Mesenchymal stem cell (in vitro differentiated cells and primary cell): ENCODE measurements at regions not wholly inside any gene's neighbourhood (a gene's known extent, or its start where the extent isn't known, plus 50 kb on each side); places are given as distances from the start of the nearest gene placed in this dataset.

Experiments
- DNase-seq: peaks from one replicate; pipeline ENCODE4 v3.0.0-alpha.2; 2013
- H2AFZ ChIP-seq: one replicate; pipeline ENCODE4 v1.6.1; 2013; ENCODE audit warnings: low read depth, mild to moderate bottlenecking, control low read depth, inconsistent platforms, low read length, moderate library complexity
- H2AK5ac ChIP-seq: 2 replicates; pipeline ENCODE4 v1.6.1; 2013; ENCODE audit warnings: low read length, moderate library complexity, mild to moderate bottlenecking, inconsistent platforms; ENCODE audit not compliant: severe bottlenecking
- H2BK120ac ChIP-seq: one replicate; pipeline ENCODE4 v1.6.1; 2013; ENCODE audit warnings: low read depth, mild to moderate bottlenecking, inconsistent platforms, low read length, moderate library complexity
- H2BK12ac ChIP-seq, 2 experiments: one replicate each; pipeline ENCODE4 v1.6.1; 2013; ENCODE audit warnings: inconsistent platforms in 2 of 2, low read length in 2 of 2, mild to moderate bottlenecking in 2 of 2, moderate library complexity in 2 of 2, control low read depth in 1 of 2
- H2BK15ac ChIP-seq: one replicate; pipeline ENCODE4 v1.6.1; 2013; ENCODE audit warnings: mild to moderate bottlenecking, low read depth, inconsistent platforms; ENCODE audit not compliant: poor library complexity, severe bottlenecking
- H2BK5ac ChIP-seq: 2 replicates; pipeline ENCODE4 v1.6.1; 2013; ENCODE audit warnings: low read depth, mild to moderate bottlenecking, low read length, control low read depth, inconsistent platforms; ENCODE audit not compliant: poor library complexity, severe bottlenecking
- H3K14ac ChIP-seq, 2 experiments: one replicate each; pipeline ENCODE4 v1.6.1; 2013; ENCODE audit warnings: inconsistent platforms in 2 of 2, low read length in 2 of 2, control low read depth in 1 of 2, mild to moderate bottlenecking in 1 of 2, moderate library complexity in 1 of 2
- H3K18ac ChIP-seq, 2 experiments: one replicate each; pipeline ENCODE4 v1.6.1; 2013; ENCODE audit warnings: inconsistent platforms in 2 of 2, low read length in 2 of 2, control low read depth in 1 of 2, low read depth in 1 of 2, mild to moderate bottlenecking in 1 of 2
- H3K23ac ChIP-seq, 2 experiments: one replicate each; pipeline ENCODE4 v1.6.1; 2013; ENCODE audit warnings: inconsistent platforms in 2 of 2, low read length in 2 of 2, mild to moderate bottlenecking in 2 of 2, moderate library complexity in 2 of 2, control low read depth in 1 of 2
- H3K27ac ChIP-seq: 2 replicates; pipeline ENCODE4 v1.5.1; 2013; ENCODE audit warnings: mild to moderate bottlenecking, moderate library complexity, low read length, control low read depth, inconsistent platforms; ENCODE audit not compliant: poor library complexity, severe bottlenecking
- H3K27me3 ChIP-seq, 2 experiments: 2 replicates each; pipeline versions ENCODE4 v1.6.1 to v1.7.0; 2013; ENCODE audit warnings: low read length in 2 of 2, mild to moderate bottlenecking in 2 of 2, moderate library complexity in 2 of 2, control low read depth in 1 of 2, inconsistent platforms in 1 of 2; ENCODE audit not compliant: control insufficient read depth in 1 of 2, insufficient read depth in 1 of 2
- H3K36me3 ChIP-seq, 2 experiments: 2 replicates each; pipeline versions ENCODE4 v1.6.1 to v1.7.0; 2013; ENCODE audit warnings: low read length in 2 of 2, control low read depth in 1 of 2, inconsistent platforms in 1 of 2, low read depth in 1 of 2, mild to moderate bottlenecking in 1 of 2; ENCODE audit not compliant: insufficient read depth in 2 of 2, control insufficient read depth in 1 of 2
- H3K4ac ChIP-seq, 2 experiments: one replicate each; pipeline ENCODE4 v1.6.1; 2013; ENCODE audit warnings: inconsistent platforms in 2 of 2, low read length in 2 of 2, mild to moderate bottlenecking in 2 of 2, moderate library complexity in 2 of 2, control low read depth in 1 of 2, low read depth in 1 of 2
- H3K4me1 ChIP-seq: 2 replicates; pipeline ENCODE4 v1.6.1; 2013; ENCODE audit warnings: low read depth, low read length, control low read depth; ENCODE audit not compliant: control insufficient read depth, insufficient read depth
- H3K4me2 ChIP-seq: 2 replicates; pipeline ENCODE4 v1.6.1; 2013; ENCODE audit warnings: low read length, mild to moderate bottlenecking, inconsistent platforms; ENCODE audit not compliant: poor library complexity, severe bottlenecking
- H3K4me3 ChIP-seq, 2 experiments: 2 replicates each; pipeline versions ENCODE4 v1.5.1 to v1.7.0; 2013; ENCODE audit warnings: low read length in 2 of 2, mild to moderate bottlenecking in 2 of 2, control low read depth in 1 of 2, low read depth in 1 of 2; ENCODE audit not compliant: insufficient read depth in 1 of 2
- H3K79me1 ChIP-seq: replicated peaks from 2 replicates; pipeline ENCODE4 v1.6.1; 2013; ENCODE audit warnings: mild to moderate bottlenecking, control low read depth, low read length, inconsistent platforms; ENCODE audit not compliant: poor library complexity, severe bottlenecking
- H3K9ac ChIP-seq: 2 replicates; pipeline ENCODE4 v1.7.0; 2013; ENCODE audit warnings: mild to moderate bottlenecking, low read length, moderate library complexity
- H3K9me3 ChIP-seq: 2 replicates; pipeline ENCODE4 v1.7.0; 2013; ENCODE audit warnings: mild to moderate bottlenecking, low read length; ENCODE audit not compliant: control insufficient read depth
- H4K8ac ChIP-seq: one replicate; pipeline ENCODE4 v1.6.1; 2013; ENCODE audit warnings: inconsistent platforms, mild to moderate bottlenecking, low read length, moderate library complexity
- H4K91ac ChIP-seq: one replicate; pipeline ENCODE4 v1.6.1; 2013; ENCODE audit warnings: mild to moderate bottlenecking, low read length, inconsistent platforms
- WGBS: methylation state at CpG from one replicate; pipeline ENCODE4 v1.1.7; 2013; ENCODE audit warnings: mixed read lengths; 5-methylcytosine and 5-hydroxymethylcytosine counted together

- no peak overlapping the region for H4K8ac ChIP-seq
- H3K27ac ChIP-seq = no peak overlapping the region
- no peak overlapping the region for H3K4me2 ChIP-seq
- H3K14ac ChIP-seq = no peak overlapping the region
- no peak overlapping the region for H4K91ac ChIP-seq
- no peak overlapping the region for H3K9ac ChIP-seq
- H3K4me1 ChIP-seq = peaks cover 24% of the 10 kb centered on the region
- no peak overlapping the region for H2BK12ac ChIP-seq
- no peak overlapping the region for H3K23ac ChIP-seq
- H3K4me3 ChIP-seq = no peak overlapping the region
- H3K9me3 ChIP-seq = no peaks in the 10 kb centered on the region
- 90% methylated on average over 13 of the region's 13 CpGs for WGBS
- peaks cover 14 to 53% of the 10 kb centered on the region in 2 experiments for H3K27me3 ChIP-seq
- H3K18ac ChIP-seq = no peak overlapping the region
- H2BK15ac ChIP-seq = no peak overlapping the region
- H3K79me1 ChIP-seq = no peaks in the 10 kb centered on the region
- DNase-seq = no peak
- no peak overlapping the region for H2BK120ac ChIP-seq
- no peak overlapping the region for H2AFZ ChIP-seq
- H2BK5ac ChIP-seq = no peak overlapping the region
- H3K36me3 ChIP-seq = no peaks in the 10 kb centered on the region
- H3K4ac ChIP-seq = no peak overlapping the region
- no peak overlapping the region for H2AK5ac ChIP-seq
These were observed 276.4 kb upstream of the HS6ST1 start for GRCh38 chr2:128594953-128595677.

DNA sequence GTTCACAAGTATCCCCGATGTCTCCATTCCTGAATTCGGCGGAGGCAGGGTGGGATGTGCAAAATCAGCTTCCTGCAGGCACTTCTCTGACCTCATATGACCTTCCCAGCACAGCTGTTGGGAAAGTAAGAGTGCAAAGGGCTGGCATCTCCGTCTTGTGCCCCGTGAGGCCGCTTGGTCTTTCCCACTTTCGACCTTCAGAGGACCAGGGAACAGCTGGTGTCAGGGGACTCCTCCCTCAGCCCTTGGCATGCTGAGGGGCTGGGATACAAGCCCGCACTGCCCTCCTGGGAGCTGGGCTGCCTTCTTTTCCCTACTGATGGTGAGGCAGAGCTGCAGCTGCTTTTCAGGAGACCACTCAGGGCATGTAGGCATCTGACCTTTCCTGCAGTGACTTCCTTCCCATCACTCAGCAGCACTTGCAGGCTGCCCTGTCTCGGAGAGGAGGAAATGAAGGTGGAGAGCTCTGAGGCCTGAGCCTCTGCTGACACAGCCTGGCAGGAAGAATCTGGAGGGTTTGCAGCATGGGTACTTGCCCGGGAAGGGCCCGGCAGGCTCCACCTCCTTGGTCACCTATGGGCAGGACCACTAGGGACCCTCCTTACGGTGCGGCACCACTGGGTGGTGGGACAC is 277.2 kb upstream of the HS6ST1 start:
- DNase-seq = no peak
- Histone ChIP-seq H3K4me1 (peaks cover 24% of the 10 kb centered on the region), H3K14ac (no peak overlapping the region), H3K9ac (no peak overlapping the region), H3K27me3 (peaks cover 13 to 45% of the 10 kb centered on the region in 2 experiments), H2BK5ac (no peak overlapping the region), H3K4ac (no peak overlapping the region), H3K36me3 (no peaks in the 10 kb centered on the region), H3K23ac (no peak overlapping the region), H3K4me2 (no peak overlapping the region), H3K18ac (no peak overlapping the region), H3K79me1 (no peaks in the 10 kb centered on the region), H3K9me3 (no peaks in the 10 kb centered on the region), H2AK5ac (no peak overlapping the region), H2AFZ (no peak overlapping the region), H4K8ac (no peak overlapping the region), H4K91ac (no peak overlapping the region), H2BK12ac (no peak overlapping the region), H3K27ac (no peak overlapping the region), H2BK15ac (no peak overlapping the region), H3K4me3 (no peak overlapping the region), H2BK120ac (no peak overlapping the region)
- WGBS = 90% methylated on average over 13 of the region's 13 CpGs

- no peak overlapping the region for H2BK15ac ChIP-seq
- H3K36me3 ChIP-seq = no peaks in the 10 kb centered on the region
- H2BK5ac ChIP-seq = no peak overlapping the region
- no peak overlapping the region for H2AK5ac ChIP-seq
- H3K4me2 ChIP-seq = no peak overlapping the region
- H2AFZ ChIP-seq = no peak overlapping the region
- H4K91ac ChIP-seq = no peak overlapping the region
- no peak overlapping the region for H2BK12ac ChIP-seq
- H3K9ac ChIP-seq = no peak overlapping the region
- H3K9me3 ChIP-seq = no peaks in the 10 kb centered on the region
- H3K14ac ChIP-seq = no peak overlapping the region
- no peak overlapping the region for H2BK120ac ChIP-seq
- H3K79me1 ChIP-seq = no peaks in the 10 kb centered on the region
- no peak overlapping the region for H4K8ac ChIP-seq
- no peak overlapping the region for H3K4ac ChIP-seq
- WGBS = 95% methylated on average over 9 of the region's 12 CpGs
- H3K27me3 ChIP-seq = peaks cover 7 to 44% of the 10 kb centered on the region in 2 experiments
- H3K18ac ChIP-seq = no peak overlapping the region
- no peak overlapping the region for H3K23ac ChIP-seq
- no peak overlapping the region for H3K4me3 ChIP-seq
- peaks cover 22% of the 10 kb centered on the region for H3K4me1 ChIP-seq
- no peak for DNase-seq
- H3K27ac ChIP-seq = no peak overlapping the region
These were observed 277.9 kb upstream of the HS6ST1 start for GRCh38 chr2:128596396-128597120.

DNA sequence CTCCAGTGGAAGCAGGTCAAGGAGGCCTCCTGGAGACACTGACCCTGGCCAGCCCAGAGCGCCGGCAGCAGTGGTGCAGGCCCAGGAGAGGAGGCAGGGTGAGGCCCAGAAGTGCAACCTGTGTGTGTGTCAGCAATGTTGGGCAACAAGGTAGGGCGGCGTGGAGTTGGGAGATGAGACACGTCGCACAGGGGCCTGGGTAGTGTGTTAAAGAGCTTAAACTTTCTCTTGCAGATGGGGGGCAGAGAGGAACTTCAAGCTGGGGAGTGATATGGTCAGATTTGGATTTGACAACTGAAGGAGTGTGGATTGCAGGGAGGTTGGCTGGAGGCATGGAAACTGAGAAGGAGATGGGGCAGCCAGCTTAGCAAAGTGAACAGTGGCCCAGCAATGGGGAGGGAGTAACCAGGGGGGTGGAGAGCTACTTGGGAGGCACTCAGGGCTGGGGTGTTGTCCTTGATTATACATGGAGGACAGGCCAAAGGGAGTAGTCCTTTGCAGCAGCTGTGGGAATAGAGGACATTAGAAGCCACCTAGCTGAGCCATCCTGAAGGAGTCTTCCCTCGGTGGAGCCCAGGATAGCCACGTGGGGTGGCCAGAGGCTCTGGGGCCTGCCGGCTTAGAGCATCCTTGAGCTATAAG is 278.6 kb upstream of the HS6ST1 start:
- DNase-seq = no peak
- Histone ChIP-seq H3K4me1 (peaks cover 22% of the 10 kb centered on the region), H4K8ac (no peak overlapping the region), H2BK5ac (no peak overlapping the region), H3K23ac (no peak overlapping the region), H3K27ac (no peak overlapping the region), H3K9me3 (no peaks in the 10 kb centered on the region), H3K4me2 (no peak overlapping the region), H3K27me3 (peaks cover 4 to 45% of the 10 kb centered on the region in 2 experiments), H3K14ac (no peak overlapping the region), H2BK120ac (no peak overlapping the region), H3K36me3 (no peaks in the 10 kb centered on the region), H3K18ac (no peak overlapping the region), H3K9ac (no peak overlapping the region), H3K4me3 (no peak overlapping the region), H2AFZ (no peak overlapping the region), H3K79me1 (no peaks in the 10 kb centered on the region), H2BK12ac (no peak overlapping the region), H3K4ac (no peak overlapping the region), H2BK15ac (no peak overlapping the region), H2AK5ac (no peak overlapping the region), H4K91ac (no peak overlapping the region)
- 86% methylated on average over 9 of the region's 9 CpGs for WGBS
